Mucosa of descending colon (tissue), 3 donors: ENCODE measurements at regions not wholly inside any gene's neighbourhood (a gene's known extent, or its start where the extent isn't known, plus 50 kb on each side); places are given as distances from the start of the nearest gene placed in this dataset.

Experiments used
- ATAC-seq: fragments of 200-7000 bp; cut with Tn5 transposase; one replicate; pipeline ENCODE4 v1.9.1; 2020; ENCODE audit warnings: mild to moderate bottlenecking, moderate library complexity
- DNase-seq, 3 donors: peaks; one replicate each; pipeline ENCODE4 v3.0.0-alpha.2; 2020
- H3K36me3 ChIP-seq: fragments of 200-600 bp; one replicate; pipeline ENCODE4 v1.8.0; 2021; ENCODE audit warnings: low read depth, mild to moderate bottlenecking
- H3K4me1 ChIP-seq: fragments of 200-600 bp; one replicate; pipeline ENCODE4 v1.8.0; 2021; ENCODE audit warnings: low read depth, mild to moderate bottlenecking
- H3K4me3 ChIP-seq: fragments of 200-600 bp; one replicate; pipeline ENCODE4 v1.8.0; 2021; ENCODE audit warnings: mild to moderate bottlenecking
- H3K9me3 ChIP-seq: fragments of 200-600 bp; one replicate; pipeline ENCODE4 v1.8.0; 2021; ENCODE audit warnings: mild to moderate bottlenecking
- CTCF ChIP-seq: fragments of 200-600 bp; IDR thresholded peaks from one replicate; pipeline ENCODE4 v1.8.0; 2022; ENCODE audit warnings: antibody characterized with exemption, mild to moderate bottlenecking
- intact Hi-C, 2 donors: fragments of 100-400 bp; cut with DNase I in 1 of 2; cut with micrococcal nuclease in 1 of 2; formaldehyde crosslinking; loops; one replicate each; pipeline versions ENCODE4 v1.11.0 to v1.11.1; 2022; cut with DNase I, micrococcal nuclease
- donor health status: DM: no; HTN: no; CAD: no; lungs with moderate emphysema.
- donor health status: DM: no; HTN: no; CAD: no.
- donor health status: DM: no; HTN: yes; CAD: no.

- H3K4me1 ChIP-seq, result no peaks in the 10 kb centered on the region
- TF ChIP-seq CTCF, result no peak
- intact Hi-C loops, result no loop called here
- no peak for DNase-seq
- no peak for ATAC-seq
- no peaks in the 10 kb centered on the region for H3K36me3 ChIP-seq
- H3K4me3 ChIP-seq, result no peak overlapping the region
- H3K9me3 ChIP-seq, result no peaks in the 10 kb centered on the region
Measured at GRCh38 chr5:96036301-96036700, 74.7 kb upstream of the ELL2 start.

- no peak overlapping the region for H3K4me3 ChIP-seq
- H3K4me1 ChIP-seq, result no peaks in the 10 kb centered on the region
- no peak for TF ChIP-seq CTCF
- ATAC-seq (no peak), DNase-seq (no peak)
- no peaks in the 10 kb centered on the region for H3K9me3 ChIP-seq
- intact Hi-C loops, result no loop called here
- no peaks in the 10 kb centered on the region for H3K36me3 ChIP-seq
Measured at GRCh38 chr5:96035796-96036195, 74.1 kb upstream of the ELL2 start.

- TF ChIP-seq CTCF, result no peak
- DNase-seq, result no peak
- Histone ChIP-seq H3K4me3 (no peak overlapping the region), H3K9me3 (no peaks in the 10 kb centered on the region), H3K4me1 (no peaks in the 10 kb centered on the region), H3K36me3 (no peaks in the 10 kb centered on the region)
- intact Hi-C loops, result no loop called here
- ATAC-seq, result no peak
Measured at GRCh38 chr5:96033116-96033515, 71.5 kb upstream of the ELL2 start.

GRCh38 chr5:96031811-96032261 lies 70.2 kb upstream of the ELL2 start:
- no peaks in the 10 kb centered on the region for H3K36me3 ChIP-seq
- H3K4me1 ChIP-seq, result no peaks in the 10 kb centered on the region
- intact Hi-C loops, result no loop called here
- no peak overlapping the region for H3K4me3 ChIP-seq
- H3K9me3 ChIP-seq, result no peaks in the 10 kb centered on the region
- no peak for TF ChIP-seq CTCF
- no peak for ATAC-seq
- no peak for DNase-seq

DNA sequence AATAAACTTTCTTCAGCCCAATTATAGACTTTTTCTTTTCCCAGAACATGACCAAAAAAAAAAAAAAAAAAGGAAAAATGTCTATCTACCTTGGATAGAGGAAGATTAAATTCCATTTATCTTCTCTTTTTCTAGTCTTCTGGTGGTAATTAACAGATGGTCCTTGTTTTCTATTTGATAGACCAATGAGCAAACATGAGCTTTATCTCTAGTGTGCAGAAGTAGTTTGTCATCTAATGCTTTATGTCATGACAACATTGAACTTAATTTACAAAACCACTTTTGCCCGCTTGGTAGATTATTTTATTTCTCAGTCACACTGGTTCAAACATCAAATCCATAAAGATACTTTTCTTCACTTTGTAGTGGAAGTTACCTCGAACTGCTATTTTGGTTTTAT lies 69.5 kb upstream of the ELL2 start:
- Histone ChIP-seq H3K36me3 (no peaks in the 10 kb centered on the region), H3K9me3 (no peaks in the 10 kb centered on the region), H3K4me3 (no peak overlapping the region), H3K4me1 (no peaks in the 10 kb centered on the region)
- no peak for TF ChIP-seq CTCF
- ATAC-seq, result no peak
- no peak for DNase-seq
- intact Hi-C loops, result no loop called here

GRCh38 chr5:96026406-96027041 lies 64.9 kb upstream of the ELL2 start:
- TF ChIP-seq CTCF, result no peak
- DNase-seq, result no peak
- no peaks in the 10 kb centered on the region for H3K4me1 ChIP-seq
- no peak for ATAC-seq
- no peak overlapping the region for H3K4me3 ChIP-seq
- intact Hi-C loops, result no loop called here
- H3K36me3 ChIP-seq, result no peaks in the 10 kb centered on the region
- H3K9me3 ChIP-seq, result no peaks in the 10 kb centered on the region
